Ovary (tissue), 7 donors: ENCODE measurements at regions not wholly inside any gene's neighbourhood (a gene's known extent, or its start where the extent isn't known, plus 50 kb on each side); places are given as distances from the start of the nearest gene placed in this dataset.

Experiments
- DNase-seq, 5 donors: peaks; one replicate each; pipeline ENCODE4 v3.0.0-alpha.2; 2019 to 2020
- H3K27ac ChIP-seq, 2 donors: fragments of 200-600 bp; one replicate each; pipeline versions ENCODE4 v1.5.1 to v1.8.0; 2019 to 2022
- H3K27me3 ChIP-seq: fragments of 200-600 bp; one replicate; pipeline ENCODE4 v1.8.0; 2022
- H3K36me3 ChIP-seq: fragments of 200-600 bp; sonication (generic); one replicate; pipeline ENCODE4 v1.5.1; 2019
- H3K4me1 ChIP-seq: one replicate; pipeline ENCODE4 v1.8.1; 2013; ENCODE audit warnings: mild to moderate bottlenecking, moderate library complexity; ENCODE audit not compliant: insufficient read depth
- H3K4me3 ChIP-seq: fragments of 200-600 bp; sonication (generic); one replicate; pipeline ENCODE4 v1.5.1; 2017
- H3K9me3 ChIP-seq, 2 donors: fragments of 200-600 bp in 1 of 2; sonication (generic) in 1 of 2; one replicate each; pipeline versions ENCODE4 v1.5.1 to v1.8.1; 2013 to 2019; ENCODE audit warnings: mild to moderate bottlenecking in 1 of 2, moderate library complexity in 1 of 2
- EP300 ChIP-seq: sonication (generic); formaldehyde crosslinking; IDR thresholded peaks from one replicate; pipeline ENCODE4 v1.6.1; 2017; ENCODE audit warnings: antibody characterized with exemption
- POLR2A ChIP-seq: fragments of 450-650 bp; IDR thresholded peaks from one replicate; pipeline ENCODE4 v1.6.1; 2017; ENCODE audit warnings: antibody characterized with exemption, mild to moderate bottlenecking, moderate library complexity
- WGBS, 3 donors: extraction: QIAGEN DNeasy Blood & Tissue Kit in 1 of 3; methylation state at CpG; one replicate each; pipeline versions ENCODE4 v1.1.5 to v1.1.7; 2013 to 2017; 5-methylcytosine and 5-hydroxymethylcytosine counted together
- intact Hi-C, 4 donors: fragments of 100-400 bp; cut with DNase I; formaldehyde crosslinking; loops; one replicate each; pipeline versions ENCODE4 v1.11.0 to v1.15.1; 2022 to 2023
- TF ChIP-seq, protein P1 (sequence below), 3 donors: fragments of 450-650 bp in 2 of 3; fragments of 200-600 bp in 1 of 3; IDR thresholded peaks; one replicate each; pipeline versions ENCODE4 v1.5.1 to v1.8.0; 2016 to 2022; ENCODE audit warnings: antibody characterized with exemption in 3 of 3, mild to moderate bottlenecking in 1 of 3
- donor health status: DM: no; HTN: no; CAD: no; lungs with moderate emphysema.
- donor health status: DM: no; HTN: no; CAD: no.
- donor health status: Bipolar disorder and iron deficiency.
- donor health status: DM: no; HTN: no; CAD: no.
- donor health status: DM: yes; HTN: yes; CAD: no.

DNA sequence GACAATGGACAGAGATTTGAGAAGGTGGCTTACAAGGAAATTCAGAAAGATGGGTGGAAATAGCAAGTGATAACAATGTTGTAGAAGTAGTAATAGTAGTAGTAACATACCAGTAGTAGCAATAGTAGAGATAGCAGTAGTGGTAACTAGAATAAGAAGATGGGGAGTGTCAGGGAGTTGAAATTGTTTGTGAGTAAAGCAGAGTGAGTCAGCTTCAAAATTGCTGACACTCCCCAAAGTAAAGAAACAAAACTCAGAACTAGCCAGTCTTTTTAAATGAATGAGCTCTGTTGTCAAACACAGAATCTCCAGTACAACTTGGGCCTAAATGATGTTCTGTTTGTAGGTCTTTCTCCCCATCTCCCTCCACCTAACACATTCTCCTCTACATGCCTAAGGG, 1040.9 kb downstream of the CBLN2 start:
- TF ChIP-seq, protein P1, sequence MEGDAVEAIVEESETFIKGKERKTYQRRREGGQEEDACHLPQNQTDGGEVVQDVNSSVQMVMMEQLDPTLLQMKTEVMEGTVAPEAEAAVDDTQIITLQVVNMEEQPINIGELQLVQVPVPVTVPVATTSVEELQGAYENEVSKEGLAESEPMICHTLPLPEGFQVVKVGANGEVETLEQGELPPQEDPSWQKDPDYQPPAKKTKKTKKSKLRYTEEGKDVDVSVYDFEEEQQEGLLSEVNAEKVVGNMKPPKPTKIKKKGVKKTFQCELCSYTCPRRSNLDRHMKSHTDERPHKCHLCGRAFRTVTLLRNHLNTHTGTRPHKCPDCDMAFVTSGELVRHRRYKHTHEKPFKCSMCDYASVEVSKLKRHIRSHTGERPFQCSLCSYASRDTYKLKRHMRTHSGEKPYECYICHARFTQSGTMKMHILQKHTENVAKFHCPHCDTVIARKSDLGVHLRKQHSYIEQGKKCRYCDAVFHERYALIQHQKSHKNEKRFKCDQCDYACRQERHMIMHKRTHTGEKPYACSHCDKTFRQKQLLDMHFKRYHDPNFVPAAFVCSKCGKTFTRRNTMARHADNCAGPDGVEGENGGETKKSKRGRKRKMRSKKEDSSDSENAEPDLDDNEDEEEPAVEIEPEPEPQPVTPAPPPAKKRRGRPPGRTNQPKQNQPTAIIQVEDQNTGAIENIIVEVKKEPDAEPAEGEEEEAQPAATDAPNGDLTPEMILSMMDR (IDR thresholded peaks at IDR 0.05), result no peak
- TF ChIP-seq EP300, result no peak
- no peak for TF ChIP-seq POLR2A
- H3K36me3 ChIP-seq, result no peaks in the 10 kb centered on the region
- H3K9me3 ChIP-seq, result no peaks in the 10 kb centered on the region
- intact Hi-C loops, result no loop called here
- no peaks in the 10 kb centered on the region for H3K4me1 ChIP-seq
- no peak overlapping the region for H3K27ac ChIP-seq
- H3K27me3 ChIP-seq, result no peaks in the 10 kb centered on the region
- DNase-seq, result no peak
- H3K4me3 ChIP-seq, result no peak overlapping the region

DNA sequence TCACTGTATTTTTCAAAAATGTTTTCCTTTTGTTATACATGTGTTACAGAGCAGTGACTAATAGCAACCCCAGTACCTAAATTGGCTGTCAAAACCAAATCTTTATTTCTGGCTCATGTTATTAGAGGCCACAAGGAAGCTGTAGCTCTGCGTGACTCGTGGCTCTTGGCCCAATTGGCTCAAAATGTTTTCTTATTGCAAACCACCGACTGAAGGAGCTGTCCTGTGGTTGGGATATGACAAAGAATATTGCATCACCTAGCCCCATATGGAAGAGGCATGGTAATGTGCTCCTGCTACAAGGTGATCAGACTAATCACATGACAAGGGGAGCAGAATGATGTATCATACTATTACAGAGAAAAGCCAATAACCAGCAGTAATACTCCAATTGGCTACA, 1058.5 kb downstream of the CBLN2 start:
- Histone ChIP-seq H3K36me3 (no peaks in the 10 kb centered on the region), H3K4me3 (no peak overlapping the region), H3K27me3 (no peaks in the 10 kb centered on the region), H3K4me1 (no peaks in the 10 kb centered on the region), H3K27ac (no peak overlapping the region), H3K9me3 (peaks cover 0 to 3% of the 10 kb centered on the region in 2 donors)
- WGBS, 3 donors, result 43 to 62% (median 43%) methylated on average over 3 of the region's 3 CpGs
- TF ChIP-seq, protein P1 (IDR thresholded peaks at IDR 0.05), result no peak
- no peak for TF ChIP-seq POLR2A
- no peak for TF ChIP-seq EP300
- intact Hi-C loops, result no loop called here
- no peak for DNase-seq

DNA sequence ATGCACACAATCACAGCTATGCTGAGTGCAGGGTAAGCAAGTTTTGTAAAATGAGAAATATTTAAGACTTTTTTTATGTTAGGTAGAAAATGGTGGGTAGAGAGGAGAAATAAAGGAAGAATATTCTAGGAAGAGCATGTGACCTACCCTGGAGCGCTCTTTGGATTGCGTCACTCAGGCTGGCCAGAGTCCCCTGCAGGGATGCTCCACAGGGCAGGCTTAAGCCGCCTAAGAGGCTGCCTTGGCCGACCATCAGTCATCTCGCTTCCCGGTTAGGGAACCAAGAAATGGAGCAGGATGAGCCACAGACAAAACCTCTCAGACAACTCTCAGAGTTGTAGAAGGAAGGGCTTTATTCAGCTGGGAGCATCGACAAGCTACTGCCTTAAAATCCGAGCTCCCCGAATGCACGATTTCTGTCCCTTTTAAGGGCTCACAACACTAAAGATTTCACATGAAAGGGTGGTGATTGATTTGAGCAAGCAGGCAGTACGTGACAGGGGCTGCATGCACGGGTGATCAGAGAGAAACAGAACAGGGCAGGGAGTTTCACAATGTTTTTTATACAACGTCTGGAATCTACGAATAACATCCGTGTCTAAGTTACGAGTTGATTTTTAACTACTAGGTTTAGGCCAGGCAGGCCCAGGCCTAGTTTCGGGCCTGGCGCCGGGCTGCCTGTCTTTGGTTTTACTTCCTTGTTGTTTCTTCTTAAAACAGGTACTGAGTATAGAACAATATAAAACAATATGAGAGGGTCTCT, 1072.0 kb downstream of the CBLN2 start:
- Histone ChIP-seq H3K9me3 (no peaks in the 10 kb centered on the region), H3K36me3 (no peaks in the 10 kb centered on the region), H3K27ac (no peak overlapping the region), H3K27me3 (no peaks in the 10 kb centered on the region), H3K4me1 (no peaks in the 10 kb centered on the region), H3K4me3 (no peak overlapping the region)
- 82 to 84% (median 82%) methylated on average over 19 of the region's 19 CpGs for WGBS, 3 donors
- TF ChIP-seq POLR2A (no peak), EP300 (no peak)
- TF ChIP-seq, protein P1 (IDR thresholded peaks at IDR 0.05), result no peak
- intact Hi-C loops, result no loop called here
- DNase-seq, result no peak

DNA sequence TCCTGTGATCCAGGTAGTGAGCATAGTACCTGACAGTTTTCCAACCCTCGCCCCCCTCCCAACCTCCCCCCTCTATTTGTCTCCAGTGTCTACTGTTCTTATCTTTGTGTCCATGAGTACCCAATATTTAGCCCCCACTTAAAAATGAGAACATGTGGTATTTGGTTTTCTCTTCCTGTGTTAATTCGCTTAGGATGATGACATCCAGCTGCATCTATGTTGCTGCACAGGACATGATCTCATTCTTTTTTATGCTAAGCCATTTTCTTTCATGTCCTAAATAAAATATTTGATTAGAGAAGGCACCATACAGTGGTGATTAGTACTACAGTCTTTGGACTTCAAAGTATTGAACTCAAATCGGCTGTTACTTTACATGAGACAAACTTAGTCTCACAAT, 1087.9 kb downstream of the CBLN2 start:
- intact Hi-C loops, result no loop called here
- H3K36me3 ChIP-seq, result no peaks in the 10 kb centered on the region
- H3K4me3 ChIP-seq, result no peak overlapping the region
- no peaks in the 10 kb centered on the region for H3K9me3 ChIP-seq
- no peaks in the 10 kb centered on the region for H3K4me1 ChIP-seq
- no peak overlapping the region for H3K27ac ChIP-seq
- H3K27me3 ChIP-seq, result no peaks in the 10 kb centered on the region
- WGBS, 3 donors, result 37 to 54% (median 50%) methylated on average over 3 of the region's 3 CpGs
- TF ChIP-seq, protein P1 (IDR thresholded peaks at IDR 0.05), result no peak
- TF ChIP-seq EP300, result no peak
- TF ChIP-seq POLR2A, result no peak
- no peak for DNase-seq
